Vagina (tissue), 2 donors: ENCODE measurements at regions not wholly inside any gene's neighbourhood (a gene's known extent, or its start where the extent isn't known, plus 50 kb on each side); places are given as distances from the start of the nearest gene placed in this dataset.

Experiments
- POLR2A ChIP-seq, 2 donors: fragments of 450-650 bp; IDR thresholded peaks; one replicate each; pipeline ENCODE4 v1.6.1; 2017; ENCODE audit warnings: antibody characterized with exemption in 2 of 2, mild to moderate bottlenecking in 2 of 2, moderate library complexity in 2 of 2
- POLR2AphosphoS5 ChIP-seq, 2 donors: sonication (generic); formaldehyde crosslinking; IDR thresholded peaks; one replicate each; pipeline ENCODE4 v1.9.0; 2017; ENCODE audit warnings: antibody characterized with exemption in 2 of 2, mild to moderate bottlenecking in 2 of 2, low read depth in 1 of 2; ENCODE audit not compliant: insufficient read depth in 1 of 2
- TF ChIP-seq, protein P1 (sequence below), 3 experiments: fragments of 450-650 bp in 2 of 3; fragments of 200-600 bp in 1 of 3; sonication (generic) in 1 of 3; IDR thresholded peaks; one replicate each; pipeline ENCODE4 v1.5.1; 2017 to 2019; ENCODE audit warnings: antibody characterized with exemption in 3 of 3, mild to moderate bottlenecking in 2 of 3, moderate library complexity in 2 of 3

DNA sequence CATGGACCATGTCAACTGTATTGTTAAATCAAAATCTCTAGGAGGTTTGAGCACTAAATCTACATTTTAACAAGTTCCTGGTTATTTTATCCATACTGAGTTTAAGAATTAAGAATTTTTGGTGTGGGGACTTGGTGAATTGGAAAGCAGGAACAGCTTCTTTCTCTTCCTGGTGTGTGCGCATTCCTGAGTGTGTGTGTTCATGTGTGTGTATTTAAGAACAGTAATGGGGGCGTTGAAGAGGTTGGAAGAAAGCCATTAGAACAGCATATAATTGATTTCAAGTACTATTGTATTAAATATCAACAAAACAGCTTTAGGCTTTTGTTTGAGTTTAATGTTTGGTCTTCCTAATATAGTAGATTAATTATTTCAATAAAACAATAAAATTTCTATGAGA, 801.3 kb upstream of the ID2 start:
- TF ChIP-seq, protein P1, sequence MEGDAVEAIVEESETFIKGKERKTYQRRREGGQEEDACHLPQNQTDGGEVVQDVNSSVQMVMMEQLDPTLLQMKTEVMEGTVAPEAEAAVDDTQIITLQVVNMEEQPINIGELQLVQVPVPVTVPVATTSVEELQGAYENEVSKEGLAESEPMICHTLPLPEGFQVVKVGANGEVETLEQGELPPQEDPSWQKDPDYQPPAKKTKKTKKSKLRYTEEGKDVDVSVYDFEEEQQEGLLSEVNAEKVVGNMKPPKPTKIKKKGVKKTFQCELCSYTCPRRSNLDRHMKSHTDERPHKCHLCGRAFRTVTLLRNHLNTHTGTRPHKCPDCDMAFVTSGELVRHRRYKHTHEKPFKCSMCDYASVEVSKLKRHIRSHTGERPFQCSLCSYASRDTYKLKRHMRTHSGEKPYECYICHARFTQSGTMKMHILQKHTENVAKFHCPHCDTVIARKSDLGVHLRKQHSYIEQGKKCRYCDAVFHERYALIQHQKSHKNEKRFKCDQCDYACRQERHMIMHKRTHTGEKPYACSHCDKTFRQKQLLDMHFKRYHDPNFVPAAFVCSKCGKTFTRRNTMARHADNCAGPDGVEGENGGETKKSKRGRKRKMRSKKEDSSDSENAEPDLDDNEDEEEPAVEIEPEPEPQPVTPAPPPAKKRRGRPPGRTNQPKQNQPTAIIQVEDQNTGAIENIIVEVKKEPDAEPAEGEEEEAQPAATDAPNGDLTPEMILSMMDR (IDR thresholded peaks at IDR 0.05), result no peak
- TF ChIP-seq POLR2A (IDR thresholded peaks at IDR 0.05) (no peak), POLR2AphosphoS5 (IDR thresholded peaks at IDR 0.05; ENCODE audit: insufficient read depth in 1 of 2, low read depth in 1 of 2) (no peak)
